HG02970 (cell line): ENCODE measurements at regions not wholly inside any gene's neighbourhood (a gene's known extent, or its start where the extent isn't known, plus 50 kb on each side); places are given as distances from the start of the nearest gene placed in this dataset.
"Not testable (repeated sequence)": the region's sequence is repeated elsewhere in the genome, so short reads cannot be mapped to it uniquely, and the experiment has no call there.

Source experiments
- ATAC-seq: cut with Tn5 transposase; IDR thresholded peaks from one replicate; pipeline ENCODE4 v1.9.1; 2021; ENCODE audit warnings: mild to moderate bottlenecking, moderate library complexity, moderate number of reproducible peaks; ENCODE audit not compliant: unreplicated experiment, low FRiP score

GRCh38 chrX:113399506-113400192, 559.0 kb upstream of the AMOT start:
- ATAC-seq: no peak

DNA sequence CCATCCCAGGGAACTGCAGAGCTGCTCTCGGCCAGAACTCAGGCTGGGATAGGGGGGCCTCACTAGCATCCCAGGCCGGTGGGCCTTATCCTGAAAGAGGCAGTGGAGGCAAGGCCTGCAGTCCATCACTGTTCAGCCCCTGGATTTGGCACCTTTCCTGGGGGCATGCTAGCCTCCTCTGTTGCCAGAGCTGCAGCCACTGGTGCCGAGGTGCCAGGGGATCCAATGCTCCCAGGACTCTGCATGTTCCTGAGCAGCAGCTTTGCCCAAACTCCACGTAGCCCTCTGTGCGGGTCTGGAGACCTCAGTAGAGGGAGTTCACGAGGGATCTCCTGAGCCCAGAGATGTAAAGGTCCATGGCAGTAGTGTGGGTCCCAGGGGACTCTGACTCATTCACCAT, 551.7 kb upstream of the AMOT start:
- ATAC-seq: no peak

DNA sequence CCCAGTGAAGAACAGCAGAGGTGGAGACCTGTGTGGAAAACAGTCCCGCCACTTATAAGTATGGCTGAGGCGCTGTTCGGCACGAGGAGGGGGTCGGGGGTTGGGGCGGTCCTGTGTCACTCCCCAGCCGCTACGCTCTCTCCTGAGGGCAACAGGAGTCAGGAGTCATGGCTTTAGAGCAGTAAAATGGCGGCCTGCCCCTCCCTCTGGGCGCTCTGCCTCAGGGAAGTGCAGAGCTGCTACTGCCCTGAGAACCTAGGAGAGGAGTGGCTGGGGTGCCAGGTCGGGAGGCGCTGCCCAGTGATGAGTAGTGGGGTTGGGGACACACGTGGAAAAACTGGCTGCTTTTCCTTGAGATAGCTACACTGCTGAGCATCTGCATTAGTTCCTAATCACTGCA, 551.2 kb upstream of the AMOT start:
- no peak for ATAC-seq

DNA sequence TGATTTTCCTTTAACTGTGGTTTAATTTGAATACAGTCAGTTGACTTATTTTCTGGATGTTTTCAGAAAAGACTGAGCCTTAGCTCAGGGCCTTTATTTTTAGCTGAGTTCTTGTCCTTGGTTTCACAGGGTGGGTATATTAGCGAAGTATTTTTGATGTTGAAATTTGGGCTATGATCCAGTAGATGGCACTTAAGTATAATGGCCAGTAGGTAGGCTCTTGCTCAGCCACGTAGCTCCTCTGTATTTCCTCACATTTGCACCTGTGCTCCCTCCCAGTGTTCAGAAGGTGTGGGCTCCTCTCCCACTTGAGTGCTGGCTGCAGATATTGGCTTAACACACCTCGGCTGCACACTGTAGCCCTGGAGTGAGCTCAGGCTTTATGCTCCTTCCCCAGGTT, 549.9 kb upstream of the AMOT start:
- no peak for ATAC-seq

DNA sequence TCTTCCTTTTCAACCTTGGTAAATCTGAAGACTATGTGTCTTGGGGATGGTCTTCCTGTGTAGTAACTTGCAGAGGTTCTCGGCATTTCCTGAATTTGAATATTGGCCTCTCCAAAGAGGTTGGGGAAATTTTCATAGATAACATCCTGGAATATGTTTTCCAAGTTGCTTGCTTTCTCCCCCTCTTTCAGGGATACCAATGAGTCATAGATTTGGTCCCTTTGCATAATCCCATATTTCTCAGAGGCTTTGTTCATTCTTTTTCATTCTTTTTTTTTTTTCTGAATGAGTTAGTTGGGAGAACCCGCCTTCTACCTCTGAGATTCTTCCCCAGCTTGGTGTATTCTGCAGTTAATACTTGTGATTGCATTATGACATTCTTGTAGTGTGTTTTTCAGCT, 549.2 kb upstream of the AMOT start:
- ATAC-seq: no peak

DNA sequence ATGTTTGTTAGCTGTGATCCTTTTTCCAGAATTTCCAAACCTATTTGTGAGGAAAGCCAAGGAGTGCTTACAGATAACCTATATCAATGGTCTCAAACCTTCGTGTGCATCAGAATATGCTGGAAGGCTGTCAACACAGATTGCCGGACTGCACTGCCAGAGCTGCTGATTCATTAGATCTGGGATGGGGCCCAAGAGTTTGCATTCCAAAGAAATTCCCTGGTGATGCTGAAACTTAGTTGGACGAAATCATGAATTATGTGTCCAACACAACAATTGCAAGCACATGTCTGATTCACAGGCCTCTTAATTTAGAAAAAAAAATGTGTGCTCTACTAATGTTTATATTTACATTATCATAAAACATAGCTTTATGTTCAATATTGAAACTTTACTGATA, 544.0 kb upstream of the AMOT start:
- no peak for ATAC-seq

DNA sequence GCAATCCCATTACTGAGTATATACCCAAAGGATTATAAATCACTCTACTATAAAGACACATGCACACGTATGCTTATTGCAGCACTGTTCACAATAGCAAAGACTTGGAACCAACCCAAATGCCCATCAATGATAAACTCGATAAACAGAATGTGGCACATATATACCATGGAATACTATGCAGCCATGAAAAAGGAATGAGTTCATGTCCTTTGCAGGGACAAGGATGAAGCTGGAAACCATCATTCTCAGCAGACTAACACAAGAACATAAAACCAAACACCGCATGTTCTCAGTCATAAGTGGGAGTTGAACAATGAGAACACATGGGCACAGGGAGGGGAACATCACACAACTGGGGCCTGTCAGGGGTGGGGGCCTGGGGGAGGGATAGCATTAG, 532.8 kb upstream of the AMOT start:
- not testable (repeated sequence) for ATAC-seq

- ATAC-seq: no peak
Measured at GRCh38 chrX:113370006-113370405, 529.4 kb upstream of the AMOT start.

GRCh38 chrX:113369056-113369455, 528.4 kb upstream of the AMOT start:
- no peak for ATAC-seq

- ATAC-seq: no peak
Measured at GRCh38 chrX:113353134-113353533, 512.5 kb upstream of the AMOT start.

DNA sequence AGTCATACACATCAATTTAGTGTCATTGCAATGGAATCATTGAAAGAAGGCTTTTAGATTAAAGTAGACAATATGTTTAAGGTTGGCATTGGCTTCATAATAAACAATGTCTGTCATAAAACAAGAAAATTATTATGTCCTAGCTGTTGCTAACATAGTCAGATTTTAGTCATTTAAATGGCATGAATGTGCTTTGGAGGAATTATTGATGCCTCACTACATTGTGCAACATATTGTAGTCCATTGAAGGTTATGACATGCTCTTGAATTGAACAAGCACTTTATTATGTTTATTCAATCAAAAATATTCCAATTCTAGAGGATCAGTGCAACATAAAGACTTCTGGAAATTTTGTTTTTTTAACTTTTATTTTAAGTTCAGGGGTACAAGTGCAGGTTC, 489.8 kb upstream of the AMOT start:
- no peak for ATAC-seq

- no peak for ATAC-seq
Measured at GRCh38 chrX:113315927-113316326, 475.3 kb upstream of the AMOT start.

DNA sequence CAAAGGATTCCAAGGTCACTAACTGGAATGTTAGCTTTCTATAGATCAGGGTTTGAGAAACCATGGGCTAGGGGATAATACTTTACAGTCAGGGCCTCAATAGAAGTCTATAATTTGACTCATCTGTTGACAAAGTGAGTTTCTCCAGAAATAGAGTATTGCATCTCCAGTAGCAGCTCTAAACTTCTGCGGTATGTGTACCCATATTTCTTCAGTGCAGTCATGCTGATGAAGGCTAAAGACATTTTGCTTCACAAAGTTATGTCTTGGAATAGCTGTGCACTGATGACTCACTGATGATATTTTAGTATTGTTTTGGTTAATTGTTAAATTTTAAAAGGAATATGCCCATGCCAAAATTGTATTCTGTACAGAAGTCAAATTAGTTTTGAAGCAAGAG, 464.9 kb upstream of the AMOT start:
- no peak for ATAC-seq

GRCh38 chrX:113300580-113300979, 459.9 kb upstream of the AMOT start:
- ATAC-seq: no peak

- ATAC-seq: no peak
Measured at GRCh38 chrX:113297437-113297836, 456.8 kb upstream of the AMOT start.

- ATAC-seq: no peak
Measured at GRCh38 chrX:113289503-113289902, 448.9 kb upstream of the AMOT start.

DNA sequence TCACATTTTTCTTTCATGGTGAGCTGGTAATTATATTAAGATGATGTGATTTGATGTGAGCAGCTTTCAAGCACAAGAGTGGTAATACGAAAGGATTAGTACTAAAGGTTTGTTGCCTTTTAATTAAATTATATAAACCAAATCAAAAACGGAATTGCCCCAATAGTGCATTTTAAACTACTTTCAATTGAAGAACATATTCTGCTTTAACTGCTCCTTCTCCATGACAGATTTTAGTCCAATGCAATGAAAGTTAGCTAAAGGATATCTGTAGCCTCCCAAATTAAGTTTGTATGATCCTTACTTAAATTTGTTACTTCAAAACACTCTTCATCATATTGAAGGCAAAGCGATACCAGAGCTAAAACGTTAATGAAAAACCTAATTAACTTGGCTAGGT, 447.1 kb upstream of the AMOT start:
- no peak for ATAC-seq

DNA sequence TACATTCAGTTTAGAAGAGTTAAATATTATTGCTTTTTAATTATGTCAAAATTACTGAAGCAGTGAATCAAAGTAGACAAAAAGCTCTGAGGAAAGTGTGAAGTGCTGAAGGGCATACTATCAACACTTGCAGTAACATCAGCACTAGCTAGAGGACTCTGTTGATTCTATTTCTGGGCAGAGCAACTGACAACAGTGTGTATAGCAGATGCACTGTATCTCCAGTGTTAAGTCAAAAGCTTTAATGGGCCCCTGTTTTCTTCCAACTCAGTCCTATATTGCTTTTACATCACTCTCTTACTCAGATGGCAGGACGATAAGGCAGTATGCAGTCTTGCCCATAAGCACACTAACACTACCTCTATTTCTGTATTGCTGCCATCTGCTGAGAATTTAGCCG, 435.2 kb upstream of the AMOT start:
- no peak for ATAC-seq

DNA sequence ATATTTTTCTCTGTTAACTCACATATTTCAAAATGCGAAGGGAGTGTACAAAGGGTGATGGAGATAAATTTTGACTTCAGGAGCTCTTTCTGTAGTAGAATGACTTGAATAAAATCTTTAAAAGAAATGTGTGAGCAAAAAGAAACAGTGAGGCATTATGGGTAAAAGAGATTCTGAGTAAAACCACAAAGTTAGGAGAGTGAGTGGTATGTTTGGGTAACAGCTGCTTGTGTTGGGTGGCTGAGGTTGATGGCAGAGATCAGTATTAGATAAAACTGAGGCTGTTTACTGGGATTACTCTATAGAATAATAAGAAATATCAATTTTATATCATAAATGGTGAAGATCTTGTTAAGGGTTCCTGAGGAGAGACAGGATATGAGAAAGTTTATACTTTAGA, 434.2 kb upstream of the AMOT start:
- ATAC-seq: no peak

DNA sequence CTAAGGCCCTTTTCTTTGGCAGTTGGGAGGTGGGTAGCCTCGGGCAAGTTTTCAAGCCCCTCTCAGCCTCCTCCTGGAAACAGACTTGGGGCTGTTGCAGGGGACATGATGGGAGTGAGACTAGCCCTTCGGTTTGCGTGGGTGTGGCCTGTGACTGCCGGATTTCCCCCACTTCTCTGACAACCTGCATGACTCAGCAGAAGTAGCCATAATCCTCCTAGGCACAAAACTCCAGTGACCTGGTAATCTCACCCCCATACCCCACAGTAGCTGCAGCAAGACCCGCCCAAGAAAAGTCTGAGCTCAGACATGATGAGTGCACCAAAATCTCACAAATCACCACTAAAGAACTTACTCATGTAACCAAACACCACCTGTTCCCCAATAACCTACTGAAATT, 433.7 kb upstream of the AMOT start:
- ATAC-seq: no peak

GRCh38 chrX:113269203-113269602, 428.6 kb upstream of the AMOT start:
- ATAC-seq: no peak

DNA sequence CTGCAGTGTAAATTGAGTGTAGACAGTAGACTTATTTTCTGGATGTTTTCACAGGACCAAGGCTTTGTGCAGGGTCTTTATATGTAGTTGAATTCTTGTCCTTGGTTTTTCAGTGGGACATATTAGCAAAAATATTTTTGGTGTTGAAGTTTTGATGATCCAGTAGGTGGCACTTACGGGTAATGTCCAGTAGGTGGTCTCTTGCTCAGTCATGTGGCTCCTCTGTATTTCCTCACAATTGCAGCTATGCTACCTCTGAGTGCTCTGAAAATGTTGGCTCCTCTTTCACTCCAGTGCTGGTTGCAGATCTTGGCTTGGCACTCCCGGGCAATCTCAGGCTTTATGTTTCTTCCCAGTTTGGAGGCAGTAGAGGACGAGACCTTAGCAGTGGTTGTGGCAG, 419.8 kb upstream of the AMOT start:
- ATAC-seq: no peak

DNA sequence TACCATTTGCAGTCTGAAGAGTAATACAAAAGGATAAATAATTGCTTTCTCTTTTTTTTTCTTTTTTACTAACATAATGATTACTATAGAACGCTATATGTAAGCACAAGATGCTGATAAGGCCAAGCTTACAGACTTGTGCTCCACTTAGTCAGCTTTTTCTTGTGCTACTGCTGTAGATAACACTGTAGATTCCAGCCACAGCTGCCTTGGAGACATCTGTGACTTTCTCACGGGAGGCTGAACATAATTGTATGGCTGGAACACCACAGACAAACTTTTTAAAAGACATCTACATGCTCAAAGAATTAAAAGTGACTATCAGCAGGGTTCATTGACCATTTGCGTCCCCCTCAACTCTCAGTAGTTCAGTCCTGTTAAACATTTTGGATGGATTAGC, 381.7 kb upstream of the AMOT start:
- no peak for ATAC-seq
